Suprapubic skin (tissue), 4 donors: ENCODE measurements at regions not wholly inside any gene's neighbourhood (a gene's known extent, or its start where the extent isn't known, plus 50 kb on each side); places are given as distances from the start of the nearest gene placed in this dataset.

Experiments
- EP300 ChIP-seq: sonication (generic); formaldehyde crosslinking; IDR thresholded peaks from one replicate; pipeline ENCODE4 v1.6.1; 2017; ENCODE audit warnings: antibody characterized with exemption
- POLR2A ChIP-seq, 2 donors: fragments of 450-650 bp; IDR thresholded peaks; one replicate each; pipeline ENCODE4 v1.6.1; 2017; ENCODE audit warnings: antibody characterized with exemption in 2 of 2, mild to moderate bottlenecking in 2 of 2, moderate library complexity in 2 of 2
- POLR2AphosphoS5 ChIP-seq, 3 donors: sonication (generic); formaldehyde crosslinking; IDR thresholded peaks; one replicate each; pipeline ENCODE4 v1.6.1; 2017; ENCODE audit warnings: antibody characterized with exemption in 3 of 3
- TF ChIP-seq, protein P1 (sequence below), 2 donors: fragments of 200-600 bp in 1 of 2; fragments of 450-650 bp in 1 of 2; sonication (generic) in 1 of 2; IDR thresholded peaks; one replicate each; pipeline ENCODE4 v1.5.1; 2016 to 2019; ENCODE audit warnings: antibody characterized with exemption in 2 of 2, mild to moderate bottlenecking in 1 of 2, moderate library complexity in 1 of 2

- TF ChIP-seq, protein P1, sequence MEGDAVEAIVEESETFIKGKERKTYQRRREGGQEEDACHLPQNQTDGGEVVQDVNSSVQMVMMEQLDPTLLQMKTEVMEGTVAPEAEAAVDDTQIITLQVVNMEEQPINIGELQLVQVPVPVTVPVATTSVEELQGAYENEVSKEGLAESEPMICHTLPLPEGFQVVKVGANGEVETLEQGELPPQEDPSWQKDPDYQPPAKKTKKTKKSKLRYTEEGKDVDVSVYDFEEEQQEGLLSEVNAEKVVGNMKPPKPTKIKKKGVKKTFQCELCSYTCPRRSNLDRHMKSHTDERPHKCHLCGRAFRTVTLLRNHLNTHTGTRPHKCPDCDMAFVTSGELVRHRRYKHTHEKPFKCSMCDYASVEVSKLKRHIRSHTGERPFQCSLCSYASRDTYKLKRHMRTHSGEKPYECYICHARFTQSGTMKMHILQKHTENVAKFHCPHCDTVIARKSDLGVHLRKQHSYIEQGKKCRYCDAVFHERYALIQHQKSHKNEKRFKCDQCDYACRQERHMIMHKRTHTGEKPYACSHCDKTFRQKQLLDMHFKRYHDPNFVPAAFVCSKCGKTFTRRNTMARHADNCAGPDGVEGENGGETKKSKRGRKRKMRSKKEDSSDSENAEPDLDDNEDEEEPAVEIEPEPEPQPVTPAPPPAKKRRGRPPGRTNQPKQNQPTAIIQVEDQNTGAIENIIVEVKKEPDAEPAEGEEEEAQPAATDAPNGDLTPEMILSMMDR (IDR thresholded peaks at IDR 0.05), result no peak
- TF ChIP-seq POLR2AphosphoS5 (IDR thresholded peaks at IDR 0.05), result no peak
- TF ChIP-seq EP300, result no peak
- TF ChIP-seq POLR2A (IDR thresholded peaks at IDR 0.05), result no peak
Measured at GRCh38 chr14:66000766-66001165, 485.4 kb upstream of the CCDC196 start.
